ENCODE measurements at regions not wholly inside any gene's neighbourhood (a gene's known extent, or its start where the extent isn't known, plus 50 kb on each side); places are given as distances from the start of the nearest gene placed in this dataset.
"Not testable (repeated sequence)": the region's sequence is repeated elsewhere in the genome, so short reads cannot be mapped to it uniquely, and the experiment has no call there.

- Histone ChIP-seq H3K4me3 (no peak overlapping the region), H3K9me3 (no peaks in the 10 kb centered on the region), H3K27ac (no peak overlapping the region), H3K27me3 (no peaks in the 10 kb centered on the region), H3K36me3 (no peaks in the 10 kb centered on the region), H3K4me1 (no peaks in the 10 kb centered on the region)
- TF ChIP-seq POLR2A (IDR thresholded peaks at IDR 0.05) (no peak), CTCF (IDR thresholded peaks at IDR 0.05) (no peak), EP300 (IDR thresholded peaks at IDR 0.05) (no peak), POLR2AphosphoS5 (IDR thresholded peaks at IDR 0.05) (no peak)
- WGBS, 2 donors = 83 to 90% methylated on average over 5 of the region's 5 CpGs
- DNase-seq (no peak), ATAC-seq (ENCODE audit: low FRiP score in 2 of 2) (no peak)
Measured at GRCh38 chrX:42832764-42833549, 55.0 kb upstream of the PPP1R2C start.

GRCh38 chrX:42833550-42833940, 55.6 kb upstream of the PPP1R2C start:
- H3K27ac ChIP-seq; DNase-seq; ATAC-seq (ENCODE audit: low FRiP score in 2 of 2); H3K4me3 ChIP-seq; H3K36me3 ChIP-seq; H3K27me3 ChIP-seq; H3K4me1 ChIP-seq; H3K9me3 ChIP-seq: not testable (repeated sequence)
- WGBS, 2 donors = 54 to 64% methylated on average over 4 of the region's 4 CpGs

GRCh38 chrX:42837101-42837726, 59.3 kb upstream of the PPP1R2C start:
- no peaks in the 10 kb centered on the region for H3K4me1 ChIP-seq
- DNase-seq (no peak), ATAC-seq (ENCODE audit: low FRiP score in 2 of 2) (no peak)
- H3K36me3 ChIP-seq = no peaks in the 10 kb centered on the region
- 68 to 83% methylated on average over 4 of the region's 4 CpGs for whole genome bisulfite sequencing, 2 donors
- H3K27me3 ChIP-seq = no peaks in the 10 kb centered on the region
- no peak overlapping the region for H3K27ac ChIP-seq
- TF ChIP-seq CTCF (IDR thresholded peaks at IDR 0.05) (no peak), EP300 (IDR thresholded peaks at IDR 0.05) (no peak), POLR2A (IDR thresholded peaks at IDR 0.05) (no peak), POLR2AphosphoS5 (IDR thresholded peaks at IDR 0.05) (no peak)
- H3K4me3 ChIP-seq = no peak overlapping the region
- H3K9me3 ChIP-seq = no peaks in the 10 kb centered on the region

GRCh38 chrX:42837747-42838146, 59.8 kb upstream of the PPP1R2C start:
- no peaks in the 10 kb centered on the region for H3K4me1 ChIP-seq
- TF ChIP-seq CTCF (IDR thresholded peaks at IDR 0.05) (no peak), EP300 (IDR thresholded peaks at IDR 0.05) (no peak), POLR2A (IDR thresholded peaks at IDR 0.05) (no peak), POLR2AphosphoS5 (IDR thresholded peaks at IDR 0.05) (no peak)
- H3K27me3 ChIP-seq = no peaks in the 10 kb centered on the region
- ATAC-seq (ENCODE audit: low FRiP score in 2 of 2) = no peak
- H3K9me3 ChIP-seq = no peaks in the 10 kb centered on the region
- no peak for DNase-seq
- no peak overlapping the region for H3K27ac ChIP-seq
- no peak overlapping the region for H3K4me3 ChIP-seq
- H3K36me3 ChIP-seq = no peaks in the 10 kb centered on the region

- TF ChIP-seq POLR2AphosphoS5 (IDR thresholded peaks at IDR 0.05) (no peak), CTCF (IDR thresholded peaks at IDR 0.05) (no peak), POLR2A (IDR thresholded peaks at IDR 0.05) (no peak), EP300 (IDR thresholded peaks at IDR 0.05) (no peak)
- DNase-seq = no peak
- H3K4me3 ChIP-seq = no peak overlapping the region
- no peaks in the 10 kb centered on the region for H3K36me3 ChIP-seq
- no peak overlapping the region for H3K27ac ChIP-seq
- no peaks in the 10 kb centered on the region for H3K27me3 ChIP-seq
- no peak for ATAC-seq (ENCODE audit: low FRiP score in 2 of 2)
- no peaks in the 10 kb centered on the region for H3K4me1 ChIP-seq
- no peaks in the 10 kb centered on the region for H3K9me3 ChIP-seq
Measured at GRCh38 chrX:42839632-42840031, 61.7 kb upstream of the PPP1R2C start.
